Progenitor cell of endocrine pancreas (in vitro differentiated cells): ENCODE measurements at regions not wholly inside any gene's neighbourhood (a gene's known extent, or its start where the extent isn't known, plus 50 kb on each side); places are given as distances from the start of the nearest gene placed in this dataset.

Experiments used
- DNase-seq: peaks from one replicate; pipeline ENCODE4 v3.0.0; 2021; ENCODE audit warnings: low spot score; ENCODE audit not compliant: unreplicated experiment
- H3K27ac Mint-ChIP-seq: 2 replicates; pipeline ENCODE4 v1.8.0; 2021; ENCODE audit warnings: mild to moderate bottlenecking, moderate library complexity, mixed read lengths
- H3K27me3 Mint-ChIP-seq: 2 replicates; pipeline ENCODE4 v1.8.0; 2021; ENCODE audit warnings: mixed read lengths
- H3K36me3 Mint-ChIP-seq: 2 replicates; pipeline ENCODE4 v1.8.0; 2022; ENCODE audit warnings: mixed read lengths; ENCODE audit not compliant: insufficient read depth
- H3K4me1 Mint-ChIP-seq: 2 replicates; pipeline ENCODE4 v1.8.0; 2021; ENCODE audit warnings: low read depth, mixed read lengths
- H3K4me3 Mint-ChIP-seq: 2 replicates; pipeline ENCODE4 v1.8.0; 2021; ENCODE audit warnings: low read depth, mild to moderate bottlenecking, moderate library complexity, mixed read lengths
- H3K9me3 Mint-ChIP-seq: 2 replicates; pipeline ENCODE4 v1.8.0; 2021; ENCODE audit warnings: low read depth, mixed read lengths
- TF ChIP-seq, protein P1 (sequence below): fragments of 200-600 bp; sonication (generic); IDR thresholded peaks from one replicate; pipeline ENCODE4 v1.5.0; 2021; ENCODE audit warnings: antibody characterized with exemption, mild to moderate bottlenecking; ENCODE audit not compliant: unreplicated experiment

- H3K9me3 Mint-ChIP-seq, result no peaks in the 10 kb centered on the region
- DNase-seq, result no peak
- H3K27ac Mint-ChIP-seq, result no peak overlapping the region
- H3K4me3 Mint-ChIP-seq, result no peak overlapping the region
- TF ChIP-seq, protein P1, sequence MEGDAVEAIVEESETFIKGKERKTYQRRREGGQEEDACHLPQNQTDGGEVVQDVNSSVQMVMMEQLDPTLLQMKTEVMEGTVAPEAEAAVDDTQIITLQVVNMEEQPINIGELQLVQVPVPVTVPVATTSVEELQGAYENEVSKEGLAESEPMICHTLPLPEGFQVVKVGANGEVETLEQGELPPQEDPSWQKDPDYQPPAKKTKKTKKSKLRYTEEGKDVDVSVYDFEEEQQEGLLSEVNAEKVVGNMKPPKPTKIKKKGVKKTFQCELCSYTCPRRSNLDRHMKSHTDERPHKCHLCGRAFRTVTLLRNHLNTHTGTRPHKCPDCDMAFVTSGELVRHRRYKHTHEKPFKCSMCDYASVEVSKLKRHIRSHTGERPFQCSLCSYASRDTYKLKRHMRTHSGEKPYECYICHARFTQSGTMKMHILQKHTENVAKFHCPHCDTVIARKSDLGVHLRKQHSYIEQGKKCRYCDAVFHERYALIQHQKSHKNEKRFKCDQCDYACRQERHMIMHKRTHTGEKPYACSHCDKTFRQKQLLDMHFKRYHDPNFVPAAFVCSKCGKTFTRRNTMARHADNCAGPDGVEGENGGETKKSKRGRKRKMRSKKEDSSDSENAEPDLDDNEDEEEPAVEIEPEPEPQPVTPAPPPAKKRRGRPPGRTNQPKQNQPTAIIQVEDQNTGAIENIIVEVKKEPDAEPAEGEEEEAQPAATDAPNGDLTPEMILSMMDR, result no peak
- H3K36me3 Mint-ChIP-seq, result peaks cover 44% of the 10 kb centered on the region
- no peaks in the 10 kb centered on the region for H3K27me3 Mint-ChIP-seq
- no peaks in the 10 kb centered on the region for H3K4me1 Mint-ChIP-seq
Measured at GRCh38 chr6:144840619-144841018, 555.5 kb downstream of the UTRN start.

DNA sequence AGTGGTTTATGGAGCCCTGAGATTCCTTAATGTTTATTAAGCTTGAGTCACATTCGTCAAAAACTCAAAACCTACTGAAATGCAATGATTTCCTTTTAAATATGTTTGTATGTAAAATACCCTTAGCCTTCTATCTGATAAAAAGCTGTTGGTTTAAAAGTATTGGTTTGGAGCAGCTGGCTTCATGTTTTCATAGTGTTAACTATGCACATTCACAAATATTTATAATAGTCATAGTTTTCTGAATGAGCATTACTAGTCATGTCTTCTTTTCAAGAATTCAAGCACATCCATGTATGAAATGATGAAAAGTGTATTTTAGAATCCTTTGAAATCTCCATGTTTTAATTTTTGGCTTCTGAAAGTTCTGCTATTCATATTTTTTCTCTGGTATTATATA lies 558.6 kb downstream of the UTRN start:
- TF ChIP-seq, protein P1, result no peak
- Mint-ChIP-seq H3K9me3 (no peaks in the 10 kb centered on the region), H3K27me3 (no peaks in the 10 kb centered on the region), H3K4me3 (no peak overlapping the region), H3K4me1 (peaks cover 8% of the 10 kb centered on the region), H3K36me3 (peaks cover 43% of the 10 kb centered on the region), H3K27ac (no peak overlapping the region)
- no peak for DNase-seq

GRCh38 chr6:144844596-144844995 lies 559.5 kb downstream of the UTRN start:
- Mint-ChIP-seq H3K36me3 (peaks cover 40% of the 10 kb centered on the region), H3K4me1 (peaks cover 8% of the 10 kb centered on the region), H3K9me3 (no peaks in the 10 kb centered on the region), H3K27me3 (no peaks in the 10 kb centered on the region), H3K27ac (peak overlapping the region; percentile 7), H3K4me3 (no peak overlapping the region)
- no peak for DNase-seq
- TF ChIP-seq, protein P1, result no peak

DNA sequence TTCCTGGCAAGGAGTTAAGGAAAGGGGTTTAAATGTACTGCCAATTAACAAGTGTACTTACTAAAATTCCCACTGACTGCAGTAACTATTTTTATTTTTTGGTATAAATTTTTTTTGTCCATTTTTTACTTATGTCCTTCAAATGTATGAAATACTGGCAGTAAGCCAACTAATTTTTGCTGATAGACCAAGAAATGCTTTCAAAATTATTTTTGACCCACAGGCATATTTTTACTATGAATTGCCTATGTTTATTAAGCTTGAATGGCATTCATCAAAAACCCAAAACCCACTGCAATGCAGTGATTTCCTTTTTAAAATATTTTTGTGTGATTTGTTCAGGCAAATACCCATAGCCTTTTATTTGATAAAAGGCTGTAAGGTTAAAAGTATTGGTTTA lies 560.1 kb downstream of the UTRN start:
- Mint-ChIP-seq H3K4me1 (peaks cover 8% of the 10 kb centered on the region), H3K36me3 (peaks cover 42% of the 10 kb centered on the region), H3K9me3 (no peaks in the 10 kb centered on the region), H3K27me3 (no peaks in the 10 kb centered on the region), H3K4me3 (no peak overlapping the region), H3K27ac (no peak overlapping the region)
- TF ChIP-seq, protein P1, result no peak
- DNase-seq, result no peak

GRCh38 chr6:144847916-144848315 lies 562.8 kb downstream of the UTRN start:
- Mint-ChIP-seq H3K4me3 (no peak overlapping the region), H3K27me3 (no peaks in the 10 kb centered on the region), H3K36me3 (peaks cover 41% of the 10 kb centered on the region), H3K4me1 (peaks cover 8% of the 10 kb centered on the region), H3K27ac (no peak overlapping the region), H3K9me3 (no peaks in the 10 kb centered on the region)
- TF ChIP-seq, protein P1, result no peak
- no peak for DNase-seq
